Osteoblast (primary cell): ENCODE measurements at regions not wholly inside any gene's neighbourhood (a gene's known extent, or its start where the extent isn't known, plus 50 kb on each side); places are given as distances from the start of the nearest gene placed in this dataset.

ENCODE experiments used
- DNase-seq: peaks from one replicate; pipeline ENCODE4 v3.0.0; 2011; ENCODE audit warnings: low spot score, mixed read lengths; ENCODE audit not compliant: insufficient read length; ENCODE audit errors: missing footprints
- H2AFZ ChIP-seq: 2 replicates; pipeline ENCODE4 v1.6.0; 2011; ENCODE audit warnings: mild to moderate bottlenecking, low read length
- H3K27ac ChIP-seq: 2 replicates; pipeline ENCODE4 v1.5.1; 2011; ENCODE audit warnings: mild to moderate bottlenecking, low read depth, low read length, moderate library complexity
- H3K27me3 ChIP-seq: 2 replicates; pipeline ENCODE4 v1.6.0; 2012; ENCODE audit warnings: mild to moderate bottlenecking, control low read depth, inconsistent platforms, low read length, moderate library complexity; ENCODE audit not compliant: insufficient read depth
- H3K36me3 ChIP-seq: 2 replicates; pipeline ENCODE4 v1.5.1; 2011; ENCODE audit warnings: mild to moderate bottlenecking, low read length, control low read depth, moderate library complexity; ENCODE audit not compliant: insufficient read depth
- H3K4me1 ChIP-seq: 2 replicates; pipeline ENCODE4 v1.5.1; 2011; ENCODE audit warnings: mild to moderate bottlenecking, low read length, control low read depth, moderate library complexity; ENCODE audit not compliant: insufficient read depth
- H3K4me2 ChIP-seq: 2 replicates; pipeline ENCODE4 v1.6.0; 2011; ENCODE audit warnings: mild to moderate bottlenecking, low read length; ENCODE audit not compliant: insufficient read depth
- H3K4me3 ChIP-seq: fragments of 200-600 bp; sonication (generic); 3 replicates; pipeline ENCODE4 v1.5.1; 2012; ENCODE audit warnings: mild to moderate bottlenecking, low read length, inconsistent platforms; ENCODE audit not compliant: insufficient read depth
- H3K79me2 ChIP-seq: 2 replicates; pipeline ENCODE4 v1.6.0; 2012; ENCODE audit warnings: mild to moderate bottlenecking, low read length, control low read depth, inconsistent platforms; ENCODE audit not compliant: insufficient read depth
- H3K9me3 ChIP-seq: 2 replicates; pipeline ENCODE4 v1.5.1; 2011; ENCODE audit warnings: low read depth, low read length, control low read depth
- H4K20me1 ChIP-seq: 2 replicates; pipeline ENCODE4 v1.6.0; 2012; ENCODE audit warnings: mild to moderate bottlenecking, low read length, control low read depth; ENCODE audit not compliant: insufficient read depth
- CTCF ChIP-seq: IDR thresholded peaks from 2 replicates; pipeline ENCODE4 v1.5.1; 2011; ENCODE audit warnings: mild to moderate bottlenecking, low read depth, low read length, moderate library complexity; ENCODE audit errors: extremely low read depth

GRCh38 chr17:52283872-52284271 is 125.4 kb upstream of the CA10 start:
- Histone ChIP-seq H3K4me2 (no peak overlapping the region), H3K9me3 (no peaks in the 10 kb centered on the region), H3K36me3 (no peaks in the 10 kb centered on the region), H3K4me1 (no peaks in the 10 kb centered on the region), H3K27me3 (no peaks in the 10 kb centered on the region), H3K4me3 (no peak overlapping the region), H3K27ac (no peak overlapping the region), H2AFZ (no peak overlapping the region), H3K79me2 (no peaks in the 10 kb centered on the region), H4K20me1 (no peaks in the 10 kb centered on the region)
- DNase-seq, result no peak
- TF ChIP-seq CTCF, result no peak

- no peaks in the 10 kb centered on the region for H3K36me3 ChIP-seq
- H3K27ac ChIP-seq, result no peak overlapping the region
- DNase-seq, result no peak
- H3K27me3 ChIP-seq, result no peaks in the 10 kb centered on the region
- no peaks in the 10 kb centered on the region for H3K4me1 ChIP-seq
- H3K79me2 ChIP-seq, result no peaks in the 10 kb centered on the region
- no peak overlapping the region for H3K4me2 ChIP-seq
- TF ChIP-seq CTCF, result no peak
- H4K20me1 ChIP-seq, result no peaks in the 10 kb centered on the region
- H3K9me3 ChIP-seq, result peaks cover 3% of the 10 kb centered on the region
- H2AFZ ChIP-seq, result no peak overlapping the region
- H3K4me3 ChIP-seq, result no peak overlapping the region
Observed at GRCh38 chr17:52276381-52277008, 118.0 kb upstream of the CA10 start.

DNA sequence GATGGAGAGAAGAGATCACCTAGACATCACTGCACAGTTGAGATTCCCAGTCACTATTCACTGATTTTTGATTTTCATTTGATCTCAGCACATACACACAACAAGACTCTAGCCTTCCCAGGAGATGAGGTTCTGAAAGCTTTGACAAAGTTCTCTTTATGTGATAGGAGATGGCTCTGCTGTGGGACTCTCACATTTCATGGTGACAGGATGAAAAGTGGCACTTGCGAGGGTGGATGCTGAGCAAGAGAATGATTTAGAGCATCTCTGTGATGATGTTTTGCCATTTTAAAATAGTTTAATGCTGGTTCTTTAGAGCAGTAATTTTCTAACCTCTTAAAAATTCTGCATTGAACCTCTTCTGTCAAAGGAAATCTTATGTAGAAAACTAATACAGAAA is 113.3 kb upstream of the CA10 start:
- Histone ChIP-seq H3K27me3 (no peaks in the 10 kb centered on the region), H3K4me2 (no peak overlapping the region), H3K27ac (no peak overlapping the region), H4K20me1 (no peaks in the 10 kb centered on the region), H3K36me3 (no peaks in the 10 kb centered on the region), H3K79me2 (no peaks in the 10 kb centered on the region), H3K4me1 (no peaks in the 10 kb centered on the region), H2AFZ (no peak overlapping the region), H3K4me3 (no peak overlapping the region), H3K9me3 (peaks cover 3% of the 10 kb centered on the region)
- TF ChIP-seq CTCF, result no peak
- DNase-seq, result no peak

GRCh38 chr17:52255347-52255746 is 96.8 kb upstream of the CA10 start:
- no peak for DNase-seq
- H3K27ac ChIP-seq, result no peak overlapping the region
- no peak overlapping the region for H2AFZ ChIP-seq
- TF ChIP-seq CTCF, result no peak
- no peaks in the 10 kb centered on the region for H3K9me3 ChIP-seq
- H3K79me2 ChIP-seq, result no peaks in the 10 kb centered on the region
- no peaks in the 10 kb centered on the region for H4K20me1 ChIP-seq
- no peak overlapping the region for H3K4me3 ChIP-seq
- no peak overlapping the region for H3K4me2 ChIP-seq
- no peaks in the 10 kb centered on the region for H3K4me1 ChIP-seq
- H3K27me3 ChIP-seq, result no peaks in the 10 kb centered on the region
- H3K36me3 ChIP-seq, result no peaks in the 10 kb centered on the region
